Suppressor macrophage treated with lipopolysaccharide for 1 hour (primary cell): ENCODE measurements at regions not wholly inside any gene's neighbourhood (a gene's known extent, or its start where the extent isn't known, plus 50 kb on each side); places are given as distances from the start of the nearest gene placed in this dataset.
"Not testable (repeated sequence)": the region's sequence is repeated elsewhere in the genome, so short reads cannot be mapped to it uniquely, and the experiment has no call there.

Experiments
- DNase-seq, 3 donors: peaks; one replicate each; pipeline ENCODE4 v3.0.0-alpha.2; 2020 to 2022

- DNase-seq = no peak
These were observed 388.7 kb upstream of the VSTM2A start for GRCh38 chr7:54153462-54153861.

DNA sequence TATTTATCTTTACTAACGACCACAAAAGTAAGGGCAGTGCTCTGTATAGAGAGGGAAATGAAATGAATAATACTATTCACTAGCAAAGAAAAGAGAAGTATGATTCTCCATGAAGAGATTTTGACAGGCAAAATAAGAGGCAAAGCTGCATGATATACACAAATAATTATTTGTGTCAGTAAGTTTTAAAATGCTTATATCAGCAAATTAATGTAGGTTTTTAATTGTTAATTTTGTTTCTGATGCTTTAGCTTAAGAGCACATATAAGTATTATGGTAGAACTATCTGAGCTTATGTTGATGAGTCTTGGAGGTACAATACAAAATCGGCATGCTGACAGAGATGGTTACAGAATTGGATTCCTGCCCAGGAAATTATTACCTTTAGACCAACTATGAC, 383.1 kb upstream of the VSTM2A start:
- DNase-seq = no peak

DNA sequence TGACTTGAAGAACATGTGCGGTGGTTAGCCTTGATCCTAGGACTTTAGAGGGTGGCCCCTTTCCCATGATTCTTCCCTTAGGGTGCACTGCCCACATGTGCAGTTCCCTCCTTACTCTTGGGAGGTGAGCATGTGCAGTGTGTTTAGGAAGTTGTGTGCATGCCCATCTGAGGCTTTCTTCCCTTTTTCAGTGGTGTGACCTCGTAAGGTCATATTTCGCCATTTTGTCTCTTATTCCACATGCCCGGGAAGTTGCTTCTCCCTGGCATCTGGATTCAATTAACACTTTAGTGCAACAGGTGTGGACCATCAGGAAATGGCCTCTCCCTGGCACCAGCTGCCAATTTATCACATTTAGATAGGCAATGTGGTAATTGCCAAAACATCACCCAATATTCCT, 380.6 kb upstream of the VSTM2A start:
- no peak for DNase-seq

DNA sequence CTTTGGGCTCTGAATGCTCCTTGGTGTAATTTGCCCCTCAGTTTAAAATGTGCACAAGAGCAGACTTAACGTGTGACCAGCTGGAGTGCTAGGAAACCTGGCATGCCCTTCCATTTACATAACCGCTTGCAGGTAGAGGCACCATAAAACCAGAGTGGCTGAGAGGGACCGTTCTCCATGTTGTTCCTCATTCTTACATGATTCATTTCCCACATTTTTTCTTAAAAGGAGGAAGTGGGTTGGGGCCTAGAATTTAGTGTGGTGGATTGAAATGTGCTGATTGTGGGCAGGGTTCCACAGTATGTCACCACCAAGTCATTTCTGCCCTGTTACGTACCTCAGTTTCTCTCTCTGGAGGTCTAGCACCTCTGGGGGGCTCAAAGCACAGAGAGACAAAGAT, 375.8 kb upstream of the VSTM2A start:
- DNase-seq = no peak

GRCh38 chr7:54179321-54180029, 362.7 kb upstream of the VSTM2A start:
- DNase-seq = no peak

DNA sequence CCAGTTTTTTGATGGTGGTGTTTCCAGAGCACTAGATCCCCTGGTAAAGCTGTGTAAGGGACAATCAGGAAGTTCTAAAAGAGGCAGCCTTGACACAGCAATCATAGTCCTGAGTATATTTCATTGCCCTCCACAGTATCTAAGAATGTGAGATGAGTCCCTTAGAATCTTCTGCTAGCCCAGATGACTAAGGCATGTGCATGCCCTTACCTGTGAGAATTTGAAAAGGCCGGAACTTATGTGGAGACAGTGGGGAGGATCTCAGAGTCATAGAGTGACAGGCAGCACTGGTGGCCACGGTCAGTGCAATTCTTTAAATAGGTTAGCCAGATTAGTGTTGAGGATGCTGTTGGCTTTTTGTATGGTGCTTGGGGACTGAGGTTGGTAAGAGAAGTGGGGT, 361.4 kb upstream of the VSTM2A start:
- DNase-seq = no peak

- DNase-seq = no peak
These were observed 359.1 kb upstream of the VSTM2A start for GRCh38 chr7:54183055-54183454.

DNA sequence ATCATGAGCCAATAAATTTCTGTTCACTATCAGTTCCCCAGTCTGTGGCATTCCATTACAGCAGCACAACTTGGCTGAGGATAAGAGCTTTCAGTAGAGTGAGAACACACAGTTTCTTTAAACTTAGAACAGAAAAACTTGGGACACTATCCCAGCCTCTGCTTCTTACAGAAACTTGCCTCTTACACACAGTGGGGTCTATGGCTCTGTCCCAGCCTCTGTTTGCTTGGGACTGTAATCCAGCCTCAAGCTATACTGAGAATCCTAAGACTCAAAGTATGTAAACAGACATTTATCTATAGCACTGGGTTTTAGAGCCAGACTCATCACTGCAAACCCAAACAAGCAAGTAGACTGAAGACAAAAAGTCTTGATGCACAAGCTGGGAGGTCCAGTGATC, 355.8 kb upstream of the VSTM2A start:
- DNase-seq = no peak

DNA sequence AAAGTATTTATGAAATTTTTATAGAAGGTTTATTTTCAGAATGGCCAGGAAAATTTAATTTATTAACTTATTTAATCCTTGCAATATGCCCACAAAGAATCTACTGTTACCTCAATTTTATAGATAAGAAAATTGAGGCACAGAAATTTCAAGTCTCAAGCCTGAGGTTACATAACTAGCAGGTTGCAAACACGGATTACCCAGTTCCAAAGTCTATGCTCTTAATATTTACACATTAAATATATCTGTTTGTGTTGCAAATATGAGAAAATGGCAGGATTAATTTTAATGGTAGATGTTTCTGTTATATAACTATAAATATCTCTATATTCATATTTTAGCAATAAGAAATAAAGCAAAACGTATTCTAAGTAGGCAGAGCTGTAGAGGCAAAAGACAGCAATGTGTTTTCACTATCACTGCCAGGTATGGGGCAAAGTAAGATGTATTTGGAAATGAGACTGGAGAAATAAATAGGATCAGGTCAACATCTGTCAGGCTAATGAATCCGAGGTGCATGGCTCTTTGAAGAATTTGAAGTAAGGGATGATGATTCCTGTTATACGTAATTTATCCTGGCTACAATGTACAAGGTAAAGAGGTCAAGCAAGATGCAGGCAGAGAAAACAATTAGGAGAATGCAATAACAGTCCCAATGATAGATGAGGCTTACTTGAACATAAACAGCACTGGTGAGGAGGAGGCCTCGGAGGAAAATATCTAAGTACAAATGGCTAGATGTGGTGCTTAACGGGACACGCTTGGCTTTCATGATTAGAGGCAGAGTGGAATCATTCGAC, 354.1 kb upstream of the VSTM2A start:
- no peak for DNase-seq

DNA sequence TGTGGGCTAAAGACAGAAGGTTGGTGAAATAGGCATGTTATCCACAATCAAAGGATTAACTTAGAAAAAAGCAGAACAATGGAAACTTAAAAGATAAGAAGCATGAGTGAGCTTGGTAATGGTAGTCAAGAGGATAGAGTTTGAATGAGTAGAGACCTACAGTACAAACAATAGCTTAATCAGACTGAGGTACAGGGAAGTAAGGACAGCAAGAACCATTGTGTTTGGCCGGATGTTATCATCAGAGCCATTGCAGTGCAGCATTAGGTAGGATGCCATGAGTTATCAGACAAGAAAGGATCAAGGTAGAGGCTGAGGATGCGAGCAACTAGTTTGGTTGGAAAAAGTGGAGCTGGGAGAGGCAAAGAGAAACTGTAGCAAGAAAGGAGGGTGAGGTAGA, 353.3 kb upstream of the VSTM2A start:
- DNase-seq = no peak

- DNase-seq = no peak
These were observed 352.8 kb upstream of the VSTM2A start for GRCh38 chr7:54189330-54189729.

GRCh38 chr7:54201501-54201900, 340.7 kb upstream of the VSTM2A start:
- no peak for DNase-seq

GRCh38 chr7:54215424-54215823, 326.8 kb upstream of the VSTM2A start:
- DNase-seq = no peak

DNA sequence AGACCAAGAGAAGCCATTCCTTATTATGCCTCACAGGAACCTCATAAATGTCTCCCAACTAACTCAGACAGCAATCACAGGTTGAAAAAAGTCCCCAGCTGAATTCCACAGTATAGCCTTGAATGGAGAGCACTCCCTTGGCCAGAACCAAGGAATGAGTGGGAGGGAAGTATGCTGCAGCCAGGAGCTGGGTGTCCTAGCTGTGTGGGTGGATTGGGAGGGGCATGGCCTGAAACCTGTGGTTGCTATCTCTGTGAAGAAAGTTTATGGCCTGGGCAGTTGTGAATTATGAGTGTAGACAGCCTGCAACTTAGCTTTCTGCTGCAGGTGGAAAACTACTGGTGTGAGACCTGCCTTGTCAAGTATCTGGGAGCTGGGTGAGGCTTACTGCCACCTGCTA, 316.1 kb upstream of the VSTM2A start:
- DNase-seq = not testable (repeated sequence)

DNA sequence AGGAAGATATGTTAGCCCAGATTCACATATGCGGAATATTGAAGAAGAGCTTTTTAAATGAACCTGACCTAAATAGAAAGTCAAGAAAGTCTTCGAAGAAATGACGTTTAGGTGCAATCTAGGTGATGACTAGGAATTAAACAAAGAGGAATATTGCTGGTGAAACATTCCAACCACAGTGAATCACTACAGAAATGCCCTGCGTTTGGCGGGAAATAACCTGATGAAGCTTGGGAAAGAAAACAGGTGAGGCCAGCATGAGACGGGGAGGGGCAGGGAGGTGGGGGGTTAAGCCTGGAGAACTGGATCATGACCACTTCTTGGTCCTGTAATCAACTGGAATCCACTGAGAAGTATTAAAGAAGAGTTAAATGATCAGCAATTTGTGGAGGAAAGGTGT, 299.4 kb upstream of the VSTM2A start:
- no peak for DNase-seq

DNA sequence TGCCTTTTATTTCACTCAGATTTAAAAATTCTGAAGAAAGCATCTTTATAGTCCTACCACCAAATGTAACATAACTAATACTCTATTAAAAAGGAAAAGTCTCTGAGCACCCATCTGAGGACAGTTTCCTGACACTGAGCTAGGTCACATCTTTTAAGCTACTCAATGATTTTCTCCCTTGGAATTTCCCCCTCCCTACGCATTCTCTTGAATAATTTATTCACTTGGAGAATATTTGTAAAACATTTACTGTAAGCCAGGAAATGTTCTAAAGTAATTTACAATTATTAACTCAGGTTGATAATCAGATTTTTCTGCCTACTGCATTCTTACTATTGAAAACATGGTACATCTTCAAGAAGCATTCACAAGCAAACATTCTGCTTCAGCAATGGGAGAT, 297.2 kb upstream of the VSTM2A start:
- DNase-seq = no peak

- DNase-seq = no peak
These were observed 292.5 kb upstream of the VSTM2A start for GRCh38 chr7:54249686-54250085.

GRCh38 chr7:54252256-54253035, 289.7 kb upstream of the VSTM2A start:
- no peak for DNase-seq

GRCh38 chr7:54253036-54253373, 289.2 kb upstream of the VSTM2A start:
- no peak for DNase-seq

DNA sequence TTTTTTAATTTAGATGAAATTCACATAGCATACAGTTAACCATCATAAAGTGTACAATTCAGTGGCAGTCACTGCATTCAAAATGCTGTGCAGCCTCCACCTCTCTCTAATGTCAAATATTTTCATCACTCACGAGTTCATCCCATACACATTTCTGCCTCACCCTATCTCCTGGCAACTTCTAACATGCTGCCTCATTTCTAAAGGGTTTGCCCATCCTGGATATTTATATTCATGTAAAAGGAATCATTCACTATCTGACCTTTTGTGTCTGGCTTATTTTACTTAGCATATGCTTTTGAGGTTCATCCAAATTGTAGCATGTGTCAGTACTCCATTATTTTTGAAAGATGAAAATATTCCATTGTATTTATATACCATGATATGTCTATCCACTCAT, 286.9 kb upstream of the VSTM2A start:
- DNase-seq = no peak

DNA sequence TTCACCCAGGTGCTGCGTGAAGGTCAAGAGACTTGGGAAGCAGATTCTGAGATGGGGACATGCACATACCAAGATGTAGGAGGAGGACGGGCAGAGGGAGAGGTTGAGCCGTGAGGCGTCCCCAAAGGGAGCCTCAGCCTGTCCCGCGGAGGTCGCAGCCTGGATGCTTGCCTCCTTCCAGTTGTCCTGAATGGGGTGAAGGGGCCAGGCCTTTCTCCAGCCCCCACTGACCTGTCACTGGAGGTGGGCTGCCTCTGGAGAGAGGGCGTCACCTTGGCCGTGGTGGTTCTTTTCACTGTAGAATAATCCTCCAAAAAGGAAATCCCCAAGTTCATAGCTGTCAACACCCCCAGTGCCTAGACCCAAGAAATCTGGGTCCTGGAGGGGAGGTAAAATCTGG, 283.0 kb upstream of the VSTM2A start:
- DNase-seq = no peak

GRCh38 chr7:54260941-54261371, 281.2 kb upstream of the VSTM2A start:
- no peak for DNase-seq

GRCh38 chr7:54278847-54279246, 263.3 kb upstream of the VSTM2A start:
- no peak for DNase-seq
